Right hindlimb (tissue), 1 donor: ENCODE measurements at regions not wholly inside any gene's neighbourhood (a gene's known extent, or its start where the extent isn't known, plus 50 kb on each side); places are given as distances from the start of the nearest gene placed in this dataset.

Experiments
- DNase-seq: peaks from one replicate; pipeline ENCODE4 v3.0.0-alpha.2; 2018

- no peak for DNase-seq
These were observed 82.9 kb upstream of the TMEFF2 start for GRCh38 chr2:192277494-192278109.

GRCh38 chr2:192275632-192276031 is 80.9 kb upstream of the TMEFF2 start:
- DNase-seq = no peak

GRCh38 chr2:192267484-192267883 is 72.8 kb upstream of the TMEFF2 start:
- no peak for DNase-seq

- DNase-seq = no peak
These were observed 71.0 kb upstream of the TMEFF2 start for GRCh38 chr2:192265751-192266150.

GRCh38 chr2:192254444-192254843 is 59.7 kb upstream of the TMEFF2 start:
- peak; percentile 41 for DNase-seq

GRCh38 chr2:192253692-192254091 is 59.0 kb upstream of the TMEFF2 start:
- no peak for DNase-seq

GRCh38 chr2:192250961-192251360 is 56.2 kb upstream of the TMEFF2 start:
- DNase-seq = no peak

GRCh38 chr2:192247456-192247855 is 52.7 kb upstream of the TMEFF2 start:
- no peak for DNase-seq

- DNase-seq = no peak
These were observed 51.6 kb upstream of the TMEFF2 start for GRCh38 chr2:192246297-192246696.

- no peak for DNase-seq
These were observed 50.6 kb upstream of the TMEFF2 start for GRCh38 chr2:192245329-192245728.
